ENCODE measurements at regions not wholly inside any gene's neighbourhood (a gene's known extent, or its start where the extent isn't known, plus 50 kb on each side); places are given as distances from the start of the nearest gene placed in this dataset.
"Not testable (repeated sequence)": the region's sequence is repeated elsewhere in the genome, so short reads cannot be mapped to it uniquely, and the experiment has no call there.

- Histone ChIP-seq H3K36me3 (no peaks in the 10 kb centered on the region), H3K9me3 (peaks cover 0 to 18% of the 10 kb centered on the region in 2 donors), H3K27me3 (no peaks in the 10 kb centered on the region), H3K27ac (no peak overlapping the region), H3K4me1 (no peaks in the 10 kb centered on the region), H3K4me3 (no peak overlapping the region)
- intact Hi-C loops (cut with DNase I; ENCODE audit: low total_unique reads), result no loop called here
- no peak for DNase-seq (ENCODE audit: low spot score in 2 of 2)
- TF ChIP-seq POLR2A (IDR thresholded peaks at IDR 0.05), result no peak
- TF ChIP-seq POLR2AphosphoS5 (IDR thresholded peaks at IDR 0.05), result no peak
- no peak for TF ChIP-seq CTCF (IDR thresholded peaks at IDR 0.05)
These were observed 249.8 kb downstream of the NRIP1 start for GRCh38 chr21:14814991-14815390.

GRCh38 chr21:14814282-14814681 is 250.5 kb downstream of the NRIP1 start:
- Histone ChIP-seq H3K27ac (no peak overlapping the region), H3K9me3 (peaks cover 0 to 25% of the 10 kb centered on the region in 2 donors), H3K27me3 (no peaks in the 10 kb centered on the region), H3K36me3 (no peaks in the 10 kb centered on the region), H3K4me3 (no peak overlapping the region), H3K4me1 (no peaks in the 10 kb centered on the region)
- no peak for DNase-seq (ENCODE audit: low spot score in 2 of 2)
- TF ChIP-seq CTCF (IDR thresholded peaks at IDR 0.05) (no peak), POLR2AphosphoS5 (IDR thresholded peaks at IDR 0.05) (no peak), POLR2A (IDR thresholded peaks at IDR 0.05) (no peak)
- intact Hi-C loops (cut with DNase I; ENCODE audit: low total_unique reads), result no loop called here

- H3K27ac ChIP-seq; H3K36me3 ChIP-seq; intact Hi-C loops (cut with DNase I; ENCODE audit: low total_unique reads); H3K27me3 ChIP-seq; DNase-seq (ENCODE audit: low spot score in 2 of 2); H3K4me3 ChIP-seq; H3K4me1 ChIP-seq: not testable (repeated sequence)
- peaks cover 0 to 18% of the 10 kb centered on the region in 2 donors for H3K9me3 ChIP-seq
These were observed 258.1 kb upstream of the SAMSN1 start for GRCh38 chr21:14804170-14804569.

- Histone ChIP-seq H3K4me3 (no peak overlapping the region), H3K27me3 (no peaks in the 10 kb centered on the region), H3K27ac (no peak overlapping the region), H3K36me3 (no peaks in the 10 kb centered on the region), H3K4me1 (no peaks in the 10 kb centered on the region), H3K9me3 (peaks cover 12 to 35% of the 10 kb centered on the region in 2 donors)
- intact Hi-C loops (cut with DNase I; ENCODE audit: low total_unique reads), result no loop called here
- no peak for DNase-seq (ENCODE audit: low spot score in 2 of 2)
- TF ChIP-seq POLR2A (IDR thresholded peaks at IDR 0.05) (no peak), CTCF (IDR thresholded peaks at IDR 0.05) (no peak), POLR2AphosphoS5 (IDR thresholded peaks at IDR 0.05) (no peak)
These were observed 251.4 kb upstream of the SAMSN1 start for GRCh38 chr21:14797543-14797942.

GRCh38 chr21:14787312-14787711 is 241.2 kb upstream of the SAMSN1 start:
- Histone ChIP-seq H3K27ac (no peak overlapping the region), H3K4me3 (no peak overlapping the region), H3K36me3 (no peaks in the 10 kb centered on the region), H3K27me3 (no peaks in the 10 kb centered on the region), H3K9me3 (peaks cover 0 to 8% of the 10 kb centered on the region in 2 donors), H3K4me1 (no peaks in the 10 kb centered on the region)
- intact Hi-C loops (cut with DNase I; ENCODE audit: low total_unique reads), result no loop called here
- no peak for DNase-seq (ENCODE audit: low spot score in 2 of 2)
- TF ChIP-seq POLR2A (IDR thresholded peaks at IDR 0.05) (no peak), POLR2AphosphoS5 (IDR thresholded peaks at IDR 0.05) (no peak), CTCF (IDR thresholded peaks at IDR 0.05) (no peak)

- H3K4me1 ChIP-seq, result no peaks in the 10 kb centered on the region
- TF ChIP-seq POLR2AphosphoS5 (IDR thresholded peaks at IDR 0.05) (no peak), POLR2A (IDR thresholded peaks at IDR 0.05) (no peak), CTCF (IDR thresholded peaks at IDR 0.05) (no peak)
- no peak overlapping the region for H3K27ac ChIP-seq
- H3K27me3 ChIP-seq, result no peaks in the 10 kb centered on the region
- intact Hi-C loops (cut with DNase I; ENCODE audit: low total_unique reads), result no loop called here
- no peak overlapping the region for H3K4me3 ChIP-seq
- no peaks in the 10 kb centered on the region for H3K36me3 ChIP-seq
- no peak for DNase-seq (ENCODE audit: low spot score in 2 of 2)
- H3K9me3 ChIP-seq, result peaks cover 0 to 8% of the 10 kb centered on the region in 2 donors
These were observed 239.6 kb upstream of the SAMSN1 start for GRCh38 chr21:14785679-14786078.
